IPS-15b (cell line): ENCODE measurements at regions not wholly inside any gene's neighbourhood (a gene's known extent, or its start where the extent isn't known, plus 50 kb on each side); places are given as distances from the start of the nearest gene placed in this dataset.

Experiments
- H3K27me3 ChIP-seq: one replicate; pipeline ENCODE4 v1.6.1; 2013; ENCODE audit warnings: low read length; ENCODE audit not compliant: control insufficient read depth, insufficient read depth
- H3K36me3 ChIP-seq: one replicate; pipeline ENCODE4 v1.6.1; 2013; ENCODE audit warnings: low read length; ENCODE audit not compliant: control insufficient read depth, insufficient read depth
- H3K4me1 ChIP-seq: one replicate; pipeline ENCODE4 v1.6.1; 2013; ENCODE audit warnings: mild to moderate bottlenecking, low read length; ENCODE audit not compliant: control insufficient read depth, insufficient read depth
- H3K4me3 ChIP-seq: one replicate; pipeline ENCODE4 v1.5.1; 2013; ENCODE audit warnings: low read depth, low read length
- H3K9ac ChIP-seq: one replicate; pipeline ENCODE4 v1.6.1; 2013; ENCODE audit warnings: low read depth, mild to moderate bottlenecking, low read length
- H3K9me3 ChIP-seq: one replicate; pipeline ENCODE4 v1.6.1; 2013; ENCODE audit warnings: mild to moderate bottlenecking, low read length; ENCODE audit not compliant: control insufficient read depth, insufficient read depth

DNA sequence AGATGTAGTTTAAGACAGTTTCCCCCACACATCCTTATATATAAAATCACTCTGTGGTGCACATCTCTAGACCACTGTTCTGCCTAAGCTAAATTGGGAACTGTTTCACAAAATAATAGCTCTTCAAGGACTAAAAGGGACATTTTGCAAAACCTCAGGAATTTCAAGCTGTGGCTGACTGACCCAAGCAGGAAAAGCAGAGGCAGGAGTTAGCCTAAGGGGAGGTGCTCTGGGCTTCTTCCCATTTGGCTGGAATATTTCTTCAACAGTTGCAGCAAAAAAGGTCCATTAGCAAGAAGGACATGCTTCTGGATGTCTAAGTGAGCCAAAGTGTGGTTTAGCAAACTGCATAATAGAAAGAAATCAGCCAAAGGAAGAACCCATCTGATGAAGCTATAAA, 551.2 kb upstream of the ANKRD30A start:
- no peaks in the 10 kb centered on the region for H3K27me3 ChIP-seq
- H3K4me1 ChIP-seq, result no peaks in the 10 kb centered on the region
- no peaks in the 10 kb centered on the region for H3K36me3 ChIP-seq
- H3K4me3 ChIP-seq, result no peak overlapping the region
- no peak overlapping the region for H3K9ac ChIP-seq
- no peaks in the 10 kb centered on the region for H3K9me3 ChIP-seq

DNA sequence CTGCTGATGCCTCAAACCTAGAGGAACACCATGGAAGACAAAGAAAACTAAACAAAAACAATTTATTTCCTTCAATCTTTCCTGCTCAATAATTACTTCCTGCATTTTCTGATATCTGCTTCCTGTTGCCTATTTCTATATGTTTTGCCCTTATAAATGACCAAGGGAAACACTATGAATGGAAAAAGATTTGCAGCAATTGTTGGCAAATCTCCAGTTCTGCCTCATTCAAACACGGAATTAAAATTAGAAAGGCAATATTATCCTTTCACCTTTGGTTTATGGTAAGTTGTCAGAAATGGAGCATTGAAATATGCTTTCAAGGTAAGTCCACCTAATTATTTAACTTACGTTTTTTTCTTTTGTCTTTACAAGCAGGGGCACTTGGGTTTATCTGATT, 552.2 kb upstream of the ANKRD30A start:
- H3K4me1 ChIP-seq, result no peaks in the 10 kb centered on the region
- H3K4me3 ChIP-seq, result no peak overlapping the region
- H3K27me3 ChIP-seq, result no peaks in the 10 kb centered on the region
- no peak overlapping the region for H3K9ac ChIP-seq
- no peaks in the 10 kb centered on the region for H3K36me3 ChIP-seq
- no peaks in the 10 kb centered on the region for H3K9me3 ChIP-seq

DNA sequence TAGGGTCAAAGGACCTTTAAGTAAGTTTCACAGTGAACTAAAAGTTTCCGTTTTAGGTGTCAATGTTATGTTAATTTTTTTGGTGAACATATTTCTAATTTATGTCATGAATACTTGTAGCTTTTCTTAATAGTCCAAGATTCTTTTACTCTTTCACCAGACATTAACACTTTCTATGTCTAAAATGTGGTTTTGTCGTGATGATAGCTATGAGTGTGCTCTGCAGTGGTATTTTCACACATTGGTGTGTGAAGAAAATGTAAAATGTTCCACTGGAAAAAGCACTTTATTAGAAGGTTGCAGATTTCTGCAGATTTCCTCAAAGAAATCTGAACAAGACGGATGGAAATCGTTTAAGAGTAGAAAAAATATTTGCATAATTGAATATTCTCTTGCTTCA, 561.0 kb upstream of the ANKRD30A start:
- Histone ChIP-seq H3K36me3 (no peaks in the 10 kb centered on the region), H3K27me3 (no peaks in the 10 kb centered on the region), H3K9me3 (no peaks in the 10 kb centered on the region), H3K9ac (no peak overlapping the region), H3K4me1 (no peaks in the 10 kb centered on the region), H3K4me3 (no peak overlapping the region)

DNA sequence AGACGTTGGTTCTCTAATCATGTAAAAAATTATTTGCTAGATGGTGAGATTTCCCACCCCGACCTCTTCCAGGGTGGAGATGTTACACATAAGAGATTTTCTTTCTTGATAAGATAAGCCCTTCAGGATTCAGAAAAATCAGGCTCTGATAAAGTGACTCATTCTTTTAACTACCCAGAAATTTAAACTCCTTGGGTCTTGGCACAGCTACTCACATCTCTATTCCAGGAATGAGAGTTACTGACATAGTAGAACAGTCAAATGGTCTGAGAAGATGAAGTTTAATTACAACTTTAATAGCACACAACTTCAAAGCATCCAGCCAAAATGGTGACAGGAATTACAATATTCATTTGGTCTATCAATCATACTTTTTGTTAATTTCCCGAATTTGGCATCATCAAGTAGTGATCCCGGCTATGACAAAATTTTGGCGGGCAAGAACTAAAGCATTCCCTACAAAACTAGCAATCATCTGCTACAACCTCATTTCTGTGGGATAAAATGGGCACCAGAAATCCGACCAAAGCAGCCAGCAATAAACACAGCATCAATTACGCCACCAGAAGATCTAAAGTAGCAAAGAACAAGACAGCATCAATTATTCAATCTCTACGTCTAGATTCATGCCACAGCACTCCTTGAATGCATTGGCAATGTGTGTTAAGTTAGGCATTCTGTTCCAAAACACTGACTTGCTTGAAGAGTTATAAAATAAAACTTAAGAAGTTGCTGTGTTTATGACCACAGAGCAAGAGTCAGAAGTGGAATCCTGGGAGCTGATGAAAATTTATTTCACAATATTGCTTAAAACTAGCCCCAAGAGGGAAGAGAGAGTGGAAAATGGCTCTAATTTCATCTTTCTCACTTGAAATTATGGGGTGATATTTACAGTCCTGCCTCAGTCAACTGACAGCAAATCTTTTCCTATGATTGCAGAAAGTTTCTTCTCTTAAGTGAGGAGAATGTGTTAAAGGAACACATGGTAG, 565.7 kb upstream of the ANKRD30A start:
- H3K9me3 ChIP-seq, result no peaks in the 10 kb centered on the region
- H3K36me3 ChIP-seq, result no peaks in the 10 kb centered on the region
- no peaks in the 10 kb centered on the region for H3K4me1 ChIP-seq
- no peaks in the 10 kb centered on the region for H3K27me3 ChIP-seq
- H3K9ac ChIP-seq, result no peak overlapping the region
- no peak overlapping the region for H3K4me3 ChIP-seq

DNA sequence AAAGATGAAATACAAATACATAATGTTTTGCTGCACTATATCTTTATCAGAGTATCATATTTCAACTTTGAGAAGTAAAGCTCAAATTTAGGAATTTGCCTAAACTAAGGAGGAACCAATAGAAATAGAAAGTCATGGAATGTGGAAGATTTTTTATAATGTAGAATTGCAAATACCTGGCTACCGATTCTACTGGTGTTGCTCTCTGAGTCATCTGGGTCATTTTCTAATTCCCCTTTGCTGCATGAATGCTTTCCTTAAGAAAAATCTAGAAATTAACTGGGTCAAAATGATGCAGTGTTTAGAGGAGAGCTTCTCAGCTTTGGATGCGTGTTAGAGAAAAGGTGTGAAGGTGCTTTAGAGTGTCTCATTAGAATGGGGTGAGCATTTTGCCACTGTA, 568.9 kb upstream of the ANKRD30A start:
- Histone ChIP-seq H3K4me3 (no peak overlapping the region), H3K9me3 (no peaks in the 10 kb centered on the region), H3K4me1 (no peaks in the 10 kb centered on the region)

DNA sequence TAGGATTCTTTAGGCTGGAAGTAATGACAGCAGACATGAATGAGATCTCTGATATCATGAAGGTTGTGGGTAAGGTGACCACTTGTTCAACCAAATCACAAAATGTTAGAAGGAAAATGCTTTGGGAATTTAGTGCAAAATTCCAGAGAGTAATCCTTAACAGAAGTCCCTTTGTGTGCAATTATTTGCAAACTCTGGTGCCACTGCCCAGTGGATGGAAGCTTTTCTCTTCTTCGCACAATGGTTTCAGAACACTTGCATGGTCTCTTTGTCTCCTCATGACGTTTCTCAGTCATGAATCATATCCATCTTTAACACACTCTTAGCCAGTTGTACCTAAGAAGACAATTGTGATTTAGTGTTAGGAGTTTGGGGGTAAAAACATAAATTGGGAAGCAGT, 570.4 kb upstream of the ANKRD30A start:
- Histone ChIP-seq H3K4me3 (no peak overlapping the region), H3K4me1 (no peaks in the 10 kb centered on the region), H3K9ac (no peak overlapping the region), H3K36me3 (no peaks in the 10 kb centered on the region), H3K9me3 (no peaks in the 10 kb centered on the region), H3K27me3 (no peaks in the 10 kb centered on the region)

More for the DNA sequence above, 568.9 kb upstream of the ANKRD30A start:
- Histone ChIP-seq H3K27me3 (no peaks in the 10 kb centered on the region), H3K36me3 (no peaks in the 10 kb centered on the region), H3K9ac (no peak overlapping the region)

DNA sequence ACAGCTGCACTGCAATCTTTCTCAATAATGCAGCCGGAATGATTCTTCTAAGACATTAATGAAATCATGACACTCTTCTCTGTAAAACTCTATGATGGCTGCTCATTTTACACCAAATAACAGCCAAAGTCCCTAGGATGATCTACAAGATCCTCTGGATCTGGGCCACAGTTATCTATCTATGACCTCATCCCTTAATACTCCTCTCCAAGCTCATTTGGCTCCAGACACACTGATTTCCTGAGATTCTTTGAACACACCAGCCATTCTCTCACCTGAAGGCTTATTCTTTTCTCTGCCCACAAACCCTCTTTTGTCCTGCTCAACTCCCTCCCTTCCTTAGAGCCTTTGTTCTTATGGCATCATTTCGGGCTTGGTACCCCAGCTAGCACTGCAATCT, 577.4 kb upstream of the ANKRD30A start:
- Histone ChIP-seq H3K36me3 (no peaks in the 10 kb centered on the region), H3K9me3 (no peaks in the 10 kb centered on the region), H3K27me3 (no peaks in the 10 kb centered on the region), H3K9ac (no peak overlapping the region), H3K4me3 (no peak overlapping the region), H3K4me1 (no peaks in the 10 kb centered on the region)

DNA sequence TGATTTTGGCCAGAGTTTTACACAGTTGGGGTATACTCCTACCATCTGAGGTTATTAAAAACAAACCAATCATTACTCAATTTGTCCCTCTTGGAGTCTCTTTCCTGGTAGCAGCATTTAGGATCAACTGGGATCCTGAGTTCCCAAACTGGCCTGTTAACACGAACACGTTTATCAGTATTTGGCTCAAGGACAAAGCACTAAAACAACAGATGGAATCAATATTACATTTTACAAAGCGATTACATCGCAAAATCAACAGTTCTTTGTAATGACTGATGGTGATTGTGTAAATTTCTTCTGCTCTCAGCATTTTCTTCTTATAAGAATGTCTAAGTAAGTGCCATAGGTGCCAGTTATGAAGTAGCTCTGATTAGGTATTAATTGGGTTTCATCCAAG, 582.9 kb upstream of the ANKRD30A start:
- Histone ChIP-seq H3K36me3 (no peaks in the 10 kb centered on the region), H3K9ac (no peak overlapping the region), H3K4me1 (no peaks in the 10 kb centered on the region), H3K27me3 (no peaks in the 10 kb centered on the region), H3K4me3 (no peak overlapping the region), H3K9me3 (no peaks in the 10 kb centered on the region)

DNA sequence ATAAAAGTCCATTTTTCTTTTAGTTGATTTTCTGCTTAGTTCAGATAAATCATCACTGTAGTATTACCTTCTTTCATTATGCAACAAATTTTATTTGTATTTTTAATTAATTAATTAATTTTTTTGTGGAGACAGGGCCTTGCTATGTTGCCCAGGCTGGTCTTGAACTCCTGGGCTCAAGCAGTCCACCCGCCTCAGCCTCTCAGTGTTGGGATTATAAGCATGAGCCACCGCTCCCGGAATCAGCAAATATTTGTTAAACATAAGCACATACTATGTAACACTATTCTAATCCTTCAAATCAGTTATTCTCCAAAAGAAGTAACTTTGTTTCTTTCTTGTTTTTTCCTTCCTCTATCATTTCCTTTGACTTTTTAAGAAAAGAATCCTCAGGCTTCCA, 584.8 kb upstream of the ANKRD30A start:
- H3K36me3 ChIP-seq, result no peaks in the 10 kb centered on the region
- H3K9me3 ChIP-seq, result no peaks in the 10 kb centered on the region
- no peak overlapping the region for H3K4me3 ChIP-seq
- no peaks in the 10 kb centered on the region for H3K4me1 ChIP-seq
- H3K27me3 ChIP-seq, result no peaks in the 10 kb centered on the region
- no peak overlapping the region for H3K9ac ChIP-seq

DNA sequence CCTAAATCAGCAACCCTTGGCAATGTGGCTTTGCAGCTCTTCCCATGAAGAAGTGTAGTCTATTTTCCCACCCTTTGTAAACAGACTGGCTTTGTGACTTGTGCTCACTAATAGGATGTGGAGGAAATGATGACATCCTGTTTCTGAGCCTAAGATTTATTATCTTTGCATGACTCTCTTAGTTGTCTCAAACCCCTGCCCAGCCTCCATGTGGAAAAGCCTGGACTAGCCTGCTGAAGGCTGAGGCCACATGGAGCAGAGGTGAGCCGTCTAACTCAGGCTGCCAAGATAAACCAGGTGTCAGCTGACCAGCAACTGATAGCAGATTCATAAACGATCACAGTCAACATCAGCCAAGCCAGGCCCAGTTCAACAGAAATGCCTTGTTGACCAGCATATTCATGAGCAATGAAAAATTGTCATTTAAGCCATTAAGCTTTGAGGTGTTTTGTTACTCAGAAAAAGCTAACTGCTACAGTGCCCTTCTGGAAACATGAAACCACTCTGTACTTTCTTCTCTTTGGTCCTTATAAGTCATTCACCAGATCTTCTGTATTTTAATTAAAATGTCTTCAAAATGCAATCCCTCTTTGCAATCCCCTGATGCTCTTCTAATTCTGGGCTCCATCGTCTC, 586.3 kb upstream of the ANKRD30A start:
- no peaks in the 10 kb centered on the region for H3K9me3 ChIP-seq
- H3K9ac ChIP-seq, result no peak overlapping the region
- no peak overlapping the region for H3K4me3 ChIP-seq
- H3K4me1 ChIP-seq, result no peaks in the 10 kb centered on the region
- no peaks in the 10 kb centered on the region for H3K36me3 ChIP-seq
- H3K27me3 ChIP-seq, result no peaks in the 10 kb centered on the region

DNA sequence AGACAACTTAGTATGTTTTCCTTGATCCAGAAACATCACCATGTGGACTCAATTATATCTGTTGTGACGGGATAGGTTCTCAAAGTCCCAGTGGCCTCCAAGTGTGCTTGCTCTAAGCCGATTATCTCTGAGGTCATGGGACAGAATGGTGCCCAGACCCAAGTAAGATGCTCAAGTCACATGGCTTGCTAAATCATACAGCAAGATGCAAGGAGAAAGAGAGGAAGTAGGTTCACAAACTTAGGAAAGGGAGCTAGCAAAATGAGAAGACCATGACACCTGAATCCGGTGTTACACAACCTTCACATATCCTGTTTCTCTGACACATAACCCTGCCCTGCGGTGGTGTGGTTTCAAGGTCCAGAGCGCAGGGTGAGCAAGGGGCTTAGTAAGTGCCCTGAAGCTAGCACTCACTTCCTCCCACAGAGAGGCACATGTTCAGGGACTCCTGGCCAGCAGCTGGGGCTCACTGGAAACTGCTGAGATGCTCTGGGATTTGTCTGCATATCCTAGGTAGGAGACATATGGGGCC, 590.9 kb upstream of the ANKRD30A start:
- Histone ChIP-seq H3K9me3 (no peaks in the 10 kb centered on the region), H3K9ac (no peak overlapping the region), H3K4me3 (no peak overlapping the region), H3K27me3 (no peaks in the 10 kb centered on the region), H3K36me3 (no peaks in the 10 kb centered on the region), H3K4me1 (no peaks in the 10 kb centered on the region)

DNA sequence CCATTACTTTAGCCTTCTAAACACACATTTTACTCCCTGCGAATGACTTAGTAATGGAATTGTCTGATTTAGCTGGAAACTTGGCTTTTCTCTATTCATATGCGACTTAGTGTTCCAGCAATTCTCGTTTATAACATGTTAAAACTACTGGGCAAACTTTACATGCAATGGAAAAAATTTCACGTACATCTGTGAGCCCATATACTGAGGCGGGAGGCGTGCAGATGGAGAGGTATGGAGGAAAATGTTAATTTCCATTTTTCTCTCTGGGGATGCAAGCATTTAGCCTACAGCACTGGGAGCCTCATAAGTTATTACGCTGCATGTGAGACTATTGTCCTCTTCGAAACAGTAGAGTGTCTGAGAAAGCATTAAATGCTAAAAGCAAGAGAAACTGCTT, 591.5 kb upstream of the ANKRD30A start:
- no peaks in the 10 kb centered on the region for H3K36me3 ChIP-seq
- no peak overlapping the region for H3K9ac ChIP-seq
- no peaks in the 10 kb centered on the region for H3K27me3 ChIP-seq
- H3K4me3 ChIP-seq, result no peak overlapping the region
- H3K4me1 ChIP-seq, result no peaks in the 10 kb centered on the region
- H3K9me3 ChIP-seq, result no peaks in the 10 kb centered on the region
